Panc1 (cell line): ENCODE measurements at regions not wholly inside any gene's neighbourhood (a gene's known extent, or its start where the extent isn't known, plus 50 kb on each side); places are given as distances from the start of the nearest gene placed in this dataset.

ENCODE experiments used
- ATAC-seq: fragments of 200-7000 bp; cut with Tn5 transposase; 2 replicates; pipeline ENCODE4 v1.9.1; 2020; ENCODE audit warnings: mild to moderate bottlenecking, moderate library complexity
- BruUV-seq: library from RNA; stranded (reverse); fragments of 400-500 nt; replicated peaks from 2 replicates; lab custom pipeline; 2021; lab: Mats Ljungman, UMichigan
- CTCF ChIA-PET: fragments of 300-600 bp; sonication (Branson Sonifier 250); formaldehyde crosslinking; loops from one replicate; lab custom pipeline; 2022; ENCODE audit warnings: antibody characterized with exemption; lab: Charles Lee
- POLR2A ChIA-PET: fragments of 300-600 bp; sonication (Branson Sonifier 250); formaldehyde crosslinking; loops from one replicate; lab custom pipeline; 2022; ENCODE audit warnings: antibody characterized with exemption; lab: Charles Lee
- DNase-seq: peaks from one replicate; pipeline ENCODE4 v3.0.0-alpha.2; 2010; ENCODE audit warnings: low read depth, low spot score
- H3K27ac ChIP-seq: 2 replicates; pipeline ENCODE4 v1.5.1; 2011; ENCODE audit warnings: mild to moderate bottlenecking, low read length, inconsistent platforms
- H3K27me3 ChIP-seq: fragments of 200-500 bp; sonication (Bioruptor generic); 2 replicates; pipeline ENCODE4 v1.6.0; 2014; ENCODE audit warnings: low read length, inconsistent platforms; ENCODE audit not compliant: control insufficient read depth, insufficient read depth
- H3K36me3 ChIP-seq: fragments of 200-500 bp; sonication (Bioruptor generic); 2 replicates; pipeline ENCODE4 v1.5.1; 2014; ENCODE audit warnings: inconsistent platforms, mild to moderate bottlenecking, low read length, moderate library complexity; ENCODE audit not compliant: control insufficient read depth, insufficient read depth
- H3K4me1 ChIP-seq: 2 replicates; pipeline ENCODE4 v1.5.1; 2011; ENCODE audit warnings: inconsistent platforms, mild to moderate bottlenecking, low read length, moderate library complexity; ENCODE audit not compliant: control insufficient read depth, insufficient read depth
- H3K4me3 ChIP-seq, 2 experiments: 2 replicates each; pipeline ENCODE4 v1.5.1; 2011 to 2012; ENCODE audit warnings: low read depth in 2 of 2, low read length in 2 of 2, mild to moderate bottlenecking in 2 of 2, inconsistent platforms in 1 of 2, moderate library complexity in 1 of 2
- H3K9me3 ChIP-seq: fragments of 200-500 bp; sonication (Bioruptor generic); 2 replicates; pipeline ENCODE4 v1.5.1; 2014; ENCODE audit warnings: low read depth, mild to moderate bottlenecking, inconsistent platforms, low read length, moderate library complexity; ENCODE audit not compliant: control insufficient read depth, insufficient read depth
- POLR2AphosphoS5 ChIP-seq: IDR thresholded peaks from 2 replicates; pipeline ENCODE4 v1.6.1; 2012; ENCODE audit warnings: mild to moderate bottlenecking, low read depth, low read length, moderate library complexity
- SIN3A ChIP-seq: IDR thresholded peaks from 2 replicates; pipeline ENCODE4 v1.6.1; 2012; ENCODE audit warnings: low read depth, mild to moderate bottlenecking, low read length, moderate library complexity, borderline replicate concordance; ENCODE audit not compliant: insufficient read depth
- TCF7L2 ChIP-seq: IDR thresholded peaks from 2 replicates; pipeline ENCODE4 v1.6.1; 2011; ENCODE audit warnings: mild to moderate bottlenecking, low read depth, low read length, inconsistent platforms
- in situ Hi-C: cut with HindIII; loops from 2 replicates; pipeline ENCODE4 v1.10.0; 2016; ENCODE audit warnings: low sequenced_read_pairs, low pct_unique_long_range_greater_than_20kb
- intact Hi-C: fragments of 100-400 bp; cut with micrococcal nuclease; formaldehyde crosslinking; loops from one replicate; pipeline ENCODE4 v1.10.0; 2022; ENCODE audit not compliant: unreplicated experiment
- TF ChIP-seq, protein P1 (sequence below), 2 experiments: IDR thresholded peaks; 2 replicates each; pipeline ENCODE4 v1.6.1; 2011 to 2012; ENCODE audit warnings: low read depth in 2 of 2, control low read depth in 1 of 2, low read length in 1 of 2, mild to moderate bottlenecking in 1 of 2, moderate library complexity in 1 of 2; ENCODE audit not compliant: insufficient read depth in 1 of 2
- TF ChIP-seq, protein P2 (sequence below): fragments of 450-650 bp; IDR thresholded peaks from 2 replicates; pipeline ENCODE4 v1.5.1; 2017; ENCODE audit warnings: mild to moderate bottlenecking

DNA sequence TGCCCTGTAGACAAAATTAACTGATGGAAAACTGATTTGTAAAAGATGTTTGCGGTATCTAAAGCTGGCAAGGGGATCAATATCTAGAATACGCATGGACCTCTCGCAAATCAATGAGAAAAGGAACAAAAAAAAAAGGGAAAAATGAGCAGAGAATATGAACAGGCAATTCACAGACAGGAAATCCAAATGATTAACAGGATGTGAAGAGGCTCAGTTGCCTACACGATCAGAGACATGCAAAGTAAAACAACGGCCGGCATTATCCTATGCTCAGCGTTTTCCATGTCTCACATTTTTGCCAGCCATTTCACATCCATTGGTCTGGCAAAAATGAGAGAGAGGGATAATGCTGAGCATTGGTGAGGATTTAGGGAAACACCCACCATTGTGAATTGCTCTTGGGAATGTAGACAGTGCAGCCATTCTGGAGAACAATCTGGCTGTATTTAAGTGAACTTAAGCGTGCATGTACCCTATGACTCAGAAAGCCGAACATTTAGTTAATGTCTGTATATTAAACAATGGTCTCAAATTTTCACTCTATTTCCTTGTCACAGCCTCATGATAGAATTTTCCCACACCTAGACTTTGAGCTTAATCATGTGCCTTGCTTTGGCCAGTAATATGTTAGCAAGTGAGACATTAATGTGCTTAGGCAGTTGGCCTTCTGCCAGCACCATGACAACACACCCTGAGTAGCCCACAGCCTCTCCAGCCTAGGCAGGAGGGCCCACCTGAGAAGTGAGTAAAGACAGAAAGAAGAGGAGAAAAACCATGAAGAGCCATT lies 61.0 kb upstream of the NBPF3 start:
- in situ Hi-C loops = no loop called here
- ChIA-PET CTCF (interaction anchor here (0.6 kb wide), 1 partner anchor 114 kb away, joined by 3 read pairs; no protein-coding TSS in a partner anchor), POLR2A (no interaction called here)
- intact Hi-C loops = loop anchor here (10.0 kb wide), 1 partner anchor 116 kb away; no protein-coding TSS in a partner anchor
- DNase-seq (no peak), ATAC-seq (no peak)
- Histone ChIP-seq H3K27ac (no peak overlapping the region), H3K9me3 (no peaks in the 10 kb centered on the region), H3K27me3 (no peaks in the 10 kb centered on the region; the same call in 1 of the 2 replicates), H3K4me3 (no peak overlapping the region), H3K36me3 (no peaks in the 10 kb centered on the region), H3K4me1 (no peaks in the 10 kb centered on the region)
- no TSS peak for BruUV-seq
- no peak for TF ChIP-seq TCF7L2
- TF ChIP-seq, protein P1, sequence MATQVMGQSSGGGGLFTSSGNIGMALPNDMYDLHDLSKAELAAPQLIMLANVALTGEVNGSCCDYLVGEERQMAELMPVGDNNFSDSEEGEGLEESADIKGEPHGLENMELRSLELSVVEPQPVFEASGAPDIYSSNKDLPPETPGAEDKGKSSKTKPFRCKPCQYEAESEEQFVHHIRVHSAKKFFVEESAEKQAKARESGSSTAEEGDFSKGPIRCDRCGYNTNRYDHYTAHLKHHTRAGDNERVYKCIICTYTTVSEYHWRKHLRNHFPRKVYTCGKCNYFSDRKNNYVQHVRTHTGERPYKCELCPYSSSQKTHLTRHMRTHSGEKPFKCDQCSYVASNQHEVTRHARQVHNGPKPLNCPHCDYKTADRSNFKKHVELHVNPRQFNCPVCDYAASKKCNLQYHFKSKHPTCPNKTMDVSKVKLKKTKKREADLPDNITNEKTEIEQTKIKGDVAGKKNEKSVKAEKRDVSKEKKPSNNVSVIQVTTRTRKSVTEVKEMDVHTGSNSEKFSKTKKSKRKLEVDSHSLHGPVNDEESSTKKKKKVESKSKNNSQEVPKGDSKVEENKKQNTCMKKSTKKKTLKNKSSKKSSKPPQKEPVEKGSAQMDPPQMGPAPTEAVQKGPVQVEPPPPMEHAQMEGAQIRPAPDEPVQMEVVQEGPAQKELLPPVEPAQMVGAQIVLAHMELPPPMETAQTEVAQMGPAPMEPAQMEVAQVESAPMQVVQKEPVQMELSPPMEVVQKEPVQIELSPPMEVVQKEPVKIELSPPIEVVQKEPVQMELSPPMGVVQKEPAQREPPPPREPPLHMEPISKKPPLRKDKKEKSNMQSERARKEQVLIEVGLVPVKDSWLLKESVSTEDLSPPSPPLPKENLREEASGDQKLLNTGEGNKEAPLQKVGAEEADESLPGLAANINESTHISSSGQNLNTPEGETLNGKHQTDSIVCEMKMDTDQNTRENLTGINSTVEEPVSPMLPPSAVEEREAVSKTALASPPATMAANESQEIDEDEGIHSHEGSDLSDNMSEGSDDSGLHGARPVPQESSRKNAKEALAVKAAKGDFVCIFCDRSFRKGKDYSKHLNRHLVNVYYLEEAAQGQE (IDR thresholded peaks at IDR 0.05; ENCODE audit: insufficient read depth in 1 of 2, low read depth in 2 of 2, low read length in 1 of 2) = no peak
- TF ChIP-seq, protein P2, sequence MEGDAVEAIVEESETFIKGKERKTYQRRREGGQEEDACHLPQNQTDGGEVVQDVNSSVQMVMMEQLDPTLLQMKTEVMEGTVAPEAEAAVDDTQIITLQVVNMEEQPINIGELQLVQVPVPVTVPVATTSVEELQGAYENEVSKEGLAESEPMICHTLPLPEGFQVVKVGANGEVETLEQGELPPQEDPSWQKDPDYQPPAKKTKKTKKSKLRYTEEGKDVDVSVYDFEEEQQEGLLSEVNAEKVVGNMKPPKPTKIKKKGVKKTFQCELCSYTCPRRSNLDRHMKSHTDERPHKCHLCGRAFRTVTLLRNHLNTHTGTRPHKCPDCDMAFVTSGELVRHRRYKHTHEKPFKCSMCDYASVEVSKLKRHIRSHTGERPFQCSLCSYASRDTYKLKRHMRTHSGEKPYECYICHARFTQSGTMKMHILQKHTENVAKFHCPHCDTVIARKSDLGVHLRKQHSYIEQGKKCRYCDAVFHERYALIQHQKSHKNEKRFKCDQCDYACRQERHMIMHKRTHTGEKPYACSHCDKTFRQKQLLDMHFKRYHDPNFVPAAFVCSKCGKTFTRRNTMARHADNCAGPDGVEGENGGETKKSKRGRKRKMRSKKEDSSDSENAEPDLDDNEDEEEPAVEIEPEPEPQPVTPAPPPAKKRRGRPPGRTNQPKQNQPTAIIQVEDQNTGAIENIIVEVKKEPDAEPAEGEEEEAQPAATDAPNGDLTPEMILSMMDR = no peak
- no peak for TF ChIP-seq SIN3A
- TF ChIP-seq POLR2AphosphoS5 = no peak

DNA sequence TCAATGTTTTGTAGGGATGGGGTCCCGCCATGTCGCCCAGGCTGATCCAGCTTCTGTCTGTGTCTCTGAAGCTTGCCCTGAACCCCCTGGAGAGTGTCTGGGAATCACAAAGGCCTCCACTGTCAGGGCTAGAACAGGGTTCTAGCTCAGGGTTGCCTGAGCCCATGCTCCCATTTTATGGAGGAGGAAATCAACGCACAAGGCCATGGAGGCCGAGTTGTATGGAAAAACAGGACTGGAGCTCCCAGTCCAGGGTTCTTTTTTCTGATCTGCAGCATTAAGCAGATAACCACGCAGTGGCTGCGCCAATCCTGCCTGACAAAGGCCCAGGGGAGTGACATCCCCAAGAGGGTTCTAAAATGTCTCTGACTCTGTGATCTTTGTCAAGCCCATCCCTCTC lies 67.6 kb upstream of the NBPF3 start:
- intact Hi-C loops = loop anchor here (10.0 kb wide), 1 partner anchor 122 kb away; no protein-coding TSS in a partner anchor
- no TSS peak for BruUV-seq
- POLR2A ChIA-PET = no interaction called here

More for the DNA sequence above, 67.6 kb upstream of the NBPF3 start:
- Histone ChIP-seq H3K27me3 (no peaks in the 10 kb centered on the region), H3K4me3 (no peak overlapping the region), H3K4me1 (no peaks in the 10 kb centered on the region), H3K36me3 (no peaks in the 10 kb centered on the region), H3K27ac (no peak overlapping the region), H3K9me3 (no peaks in the 10 kb centered on the region)
- DNase-seq (no peak), ATAC-seq (no peak)
- TF ChIP-seq, protein P2 = no peak
- no peak for TF ChIP-seq TCF7L2
- TF ChIP-seq, protein P1 (IDR thresholded peaks at IDR 0.05; ENCODE audit: insufficient read depth in 1 of 2, low read depth in 2 of 2, low read length in 1 of 2) = no peak
- CTCF ChIA-PET = interaction anchor here (0.5 to 0.7 kb wide), 3 partner anchors 116 to 216 kb away, joined by 3 to 4 read pairs (median 4); no protein-coding TSS in a partner anchor
- in situ Hi-C loops = no loop called here
